NCI-H2029 treated with DMSO at 0.1 percent for 48 hours (cell line): ENCODE measurements at regions not wholly inside any gene's neighbourhood (a gene's known extent, or its start where the extent isn't known, plus 50 kb on each side); places are given as distances from the start of the nearest gene placed in this dataset.
"Not testable (repeated sequence)": the region's sequence is repeated elsewhere in the genome, so short reads cannot be mapped to it uniquely, and the experiment has no call there.

ENCODE experiments used
- DNase-seq: peaks from one replicate; lab custom pipeline; 2025; lab: John Stamatoyannopoulos, UW

DNA sequence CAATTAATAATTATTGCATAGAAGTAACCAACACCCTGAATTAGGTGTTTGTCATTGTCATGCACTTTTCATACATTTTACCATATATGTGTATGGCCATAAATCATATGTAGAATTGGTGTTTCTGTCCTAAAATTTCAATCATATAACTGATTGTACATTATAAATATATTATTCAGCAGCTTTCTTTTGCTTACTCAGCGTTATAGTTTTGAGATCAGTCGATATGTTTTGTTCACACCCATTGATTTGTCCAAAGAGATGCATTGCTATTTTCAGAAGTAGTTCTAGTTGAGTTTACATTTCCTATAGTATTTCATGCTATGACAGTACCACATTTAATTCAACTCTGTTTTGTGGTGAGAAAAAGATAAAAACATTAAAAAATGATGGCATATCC lies 50.5 kb upstream of the PARP4 start:
- DNase-seq = no peak

DNA sequence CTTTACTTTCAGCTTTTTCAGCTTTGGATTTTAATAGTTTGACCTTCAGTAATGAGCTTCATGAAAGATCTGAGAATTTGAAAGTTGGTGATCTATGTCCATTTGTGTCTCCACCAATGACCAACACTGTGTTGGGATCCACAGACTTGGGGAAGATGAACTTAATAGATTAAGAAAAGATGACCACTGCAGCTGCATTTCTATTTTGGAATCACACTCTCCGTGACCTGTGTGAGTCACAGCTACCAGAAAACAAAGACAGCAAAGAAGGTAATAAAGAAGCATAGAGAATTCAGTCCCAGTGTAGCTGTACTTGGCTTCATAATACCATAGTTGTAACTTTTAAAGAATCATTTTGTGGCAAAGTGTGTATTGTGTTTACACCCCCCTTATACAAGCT lies 51.4 kb upstream of the PARP4 start:
- DNase-seq = not testable (repeated sequence)

DNA sequence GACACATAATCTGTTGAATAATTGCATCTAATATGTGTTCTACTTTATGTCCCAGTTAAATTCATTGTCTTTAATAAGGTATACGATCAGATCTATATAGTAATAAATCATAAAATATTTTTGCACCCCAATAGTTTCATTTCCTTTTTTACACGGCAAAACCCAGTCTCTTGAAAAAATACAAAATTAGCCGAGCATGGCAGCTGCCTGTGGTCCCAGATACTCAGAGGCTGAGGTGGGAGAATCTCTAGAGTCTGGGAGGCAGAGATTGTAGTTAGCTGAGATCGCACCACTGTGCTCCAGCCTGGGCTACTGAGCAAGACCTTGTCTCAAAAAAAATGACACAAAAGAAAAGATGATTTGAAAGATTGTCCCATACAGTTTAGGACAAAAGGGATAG lies 52.3 kb upstream of the PARP4 start:
- no peak for DNase-seq

DNA sequence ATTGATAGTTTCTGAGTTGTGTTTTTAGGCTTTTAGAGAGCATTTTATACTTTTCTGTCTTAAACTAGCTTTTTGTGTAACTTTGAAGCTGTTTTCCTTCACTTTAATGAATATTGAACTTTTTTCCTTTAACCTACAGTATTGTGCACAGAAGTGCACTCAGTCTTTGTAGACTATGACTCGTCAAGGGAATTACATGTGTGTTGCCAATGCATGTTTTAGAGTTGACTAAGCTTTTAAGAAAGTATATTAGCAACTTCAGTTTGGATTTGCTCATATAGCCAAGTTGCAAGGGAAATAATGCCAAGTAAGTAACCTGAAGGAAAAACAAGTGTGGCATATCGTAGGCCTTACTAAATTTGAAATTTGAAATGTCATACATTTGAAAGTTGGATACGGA lies 55.0 kb upstream of the PARP4 start:
- DNase-seq = not testable (repeated sequence)

DNA sequence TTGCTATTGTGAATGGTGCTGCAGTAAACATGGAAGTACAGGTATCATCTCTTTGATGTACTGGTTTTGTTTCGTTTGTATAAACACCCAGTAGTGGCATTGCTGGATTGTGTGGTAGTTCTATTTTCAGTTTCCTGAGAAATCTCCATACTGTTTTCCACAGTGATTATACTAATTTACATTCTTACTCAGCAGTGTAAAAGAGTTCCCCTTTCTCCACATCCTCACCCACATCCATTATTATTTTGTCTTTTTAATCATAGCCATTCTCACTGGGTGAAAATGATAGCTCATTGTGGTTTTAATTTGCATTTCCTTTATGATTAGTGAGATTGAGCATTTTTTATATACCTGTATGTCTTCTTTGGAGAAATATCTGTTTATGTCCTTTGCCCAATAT lies 62.3 kb upstream of the PARP4 start:
- DNase-seq = no peak

DNA sequence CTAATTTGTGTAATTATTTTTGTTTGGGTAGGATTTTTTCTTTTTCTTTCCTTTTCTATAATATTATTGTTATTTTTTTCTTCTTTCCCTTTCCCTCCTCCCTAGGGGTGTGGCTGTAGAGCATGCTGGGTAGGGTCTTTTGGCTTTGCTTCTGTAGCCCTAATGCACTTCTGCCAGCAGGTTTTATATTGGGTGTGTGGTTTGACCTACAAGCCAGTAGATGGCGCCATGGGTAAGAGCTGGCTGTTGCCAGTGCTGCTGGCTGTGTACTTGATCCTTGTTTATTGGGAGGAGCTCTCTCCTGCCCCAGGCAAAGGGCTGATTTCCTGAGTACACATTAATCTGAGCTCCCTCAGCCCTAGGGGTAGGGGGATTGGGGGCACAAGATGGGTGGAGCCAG lies 67.7 kb upstream of the PARP4 start:
- not testable (repeated sequence) for DNase-seq

DNA sequence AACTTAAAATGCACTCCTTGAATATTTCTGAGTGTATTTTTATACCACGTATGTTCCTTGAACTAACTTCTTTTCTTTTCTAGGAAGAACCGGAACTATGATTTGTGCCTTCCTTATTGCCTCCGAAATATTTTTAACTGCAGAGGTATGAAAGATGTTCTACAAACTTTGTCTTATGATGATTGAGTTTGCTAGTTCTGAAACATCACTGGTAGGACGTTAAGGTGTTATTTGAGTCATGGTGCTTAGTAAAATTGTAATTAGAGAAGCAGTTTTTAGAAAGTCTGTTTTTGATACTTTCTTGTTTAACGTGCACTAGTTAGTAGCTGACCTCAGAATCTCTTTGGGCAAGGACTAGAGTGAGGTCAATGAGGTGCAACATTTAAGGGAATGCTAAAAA lies 69.0 kb upstream of the PARP4 start:
- DNase-seq = not testable (repeated sequence)

DNA sequence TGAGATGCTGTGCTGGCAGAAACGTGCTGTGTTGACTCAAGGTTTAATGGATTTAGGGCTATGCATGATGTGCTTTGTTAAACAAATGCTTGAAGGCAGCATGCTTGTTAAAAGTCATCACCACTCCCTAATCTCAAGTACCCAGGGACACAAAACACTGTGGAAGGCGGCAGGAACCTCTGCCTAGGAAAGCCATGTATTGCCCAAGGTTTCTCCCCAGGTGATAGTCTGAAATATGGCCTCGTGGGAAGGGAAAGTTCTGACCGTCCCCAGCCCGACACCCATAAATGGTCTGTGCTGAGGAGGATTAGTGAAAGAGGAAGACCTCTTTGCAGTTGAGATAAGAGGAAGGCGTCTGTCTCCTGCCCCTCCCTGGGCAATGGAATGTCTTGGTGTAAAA lies 79.1 kb upstream of the PARP4 start:
- DNase-seq = not testable (repeated sequence)

DNA sequence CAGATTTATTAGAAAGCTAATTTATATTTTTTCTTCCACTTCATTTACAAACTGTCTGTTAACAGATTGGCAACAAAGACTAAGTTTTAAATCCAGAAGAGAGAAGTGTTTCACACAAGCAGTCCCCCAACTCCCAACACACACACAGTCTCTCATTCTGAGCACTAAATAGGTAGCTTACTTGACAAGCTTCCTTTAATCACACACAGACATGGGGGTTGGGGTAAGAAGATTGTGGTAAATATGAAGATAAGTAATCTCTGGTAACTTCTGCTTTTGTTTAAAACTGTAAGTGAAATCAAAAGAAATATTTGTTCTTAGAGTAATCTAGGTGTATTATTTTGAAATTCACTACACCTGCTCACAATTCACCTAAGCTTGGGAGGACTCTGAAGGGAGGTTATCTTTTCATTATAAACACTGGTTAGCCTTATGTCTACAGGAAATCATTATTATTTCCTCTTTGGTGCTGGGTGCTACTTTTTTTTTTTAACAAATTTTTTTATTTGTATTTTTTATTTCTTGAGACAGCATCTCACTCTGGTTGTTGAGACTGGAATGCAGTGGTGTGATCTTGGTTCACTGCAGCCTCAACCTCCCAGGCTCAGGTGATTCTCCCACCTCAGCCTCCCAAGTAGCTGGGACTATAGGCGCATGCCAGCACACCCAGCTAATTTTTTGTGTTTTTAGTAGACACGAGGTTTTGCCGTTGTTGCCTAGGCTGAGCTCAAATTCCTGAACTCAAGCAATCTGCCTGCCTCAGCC lies 82.1 kb upstream of the ATP12A start:
- not testable (repeated sequence) for DNase-seq

DNA sequence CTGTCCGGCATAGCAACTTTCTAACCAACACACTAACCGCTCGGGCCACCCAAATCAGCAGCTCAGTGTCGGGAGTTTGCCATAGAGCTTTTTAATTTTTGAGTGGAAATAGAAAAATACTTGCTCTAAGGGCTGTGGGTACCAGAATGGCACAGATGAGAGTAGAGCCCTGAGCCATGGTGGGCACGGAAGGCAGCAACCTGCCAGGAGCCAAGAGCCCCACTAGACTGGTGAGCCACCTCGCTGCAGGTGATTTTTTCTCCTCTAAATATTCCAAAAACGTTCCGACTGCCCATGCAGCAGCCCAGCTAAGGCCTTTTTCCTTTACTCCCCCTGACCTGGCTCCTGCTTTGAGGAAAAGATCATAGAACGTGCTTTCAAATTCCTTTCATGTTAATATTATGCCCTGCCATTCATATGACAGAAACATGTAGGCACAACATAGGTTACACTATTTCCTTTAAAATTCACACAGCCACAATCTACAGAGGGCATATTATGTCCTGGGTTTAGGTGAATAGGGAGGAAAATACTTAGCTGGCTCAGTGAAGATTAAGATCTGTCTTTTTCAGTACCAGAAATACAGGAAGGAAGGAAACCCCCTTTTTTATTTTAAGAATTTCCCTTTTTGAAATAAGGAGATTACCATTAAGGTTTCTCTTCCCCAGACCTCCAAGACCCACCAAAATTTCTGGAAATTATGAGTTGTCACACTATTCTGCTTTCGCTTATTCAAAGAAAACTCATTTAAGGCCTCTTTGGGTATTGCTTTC lies 81.0 kb upstream of the ATP12A start:
- not testable (repeated sequence) for DNase-seq

DNA sequence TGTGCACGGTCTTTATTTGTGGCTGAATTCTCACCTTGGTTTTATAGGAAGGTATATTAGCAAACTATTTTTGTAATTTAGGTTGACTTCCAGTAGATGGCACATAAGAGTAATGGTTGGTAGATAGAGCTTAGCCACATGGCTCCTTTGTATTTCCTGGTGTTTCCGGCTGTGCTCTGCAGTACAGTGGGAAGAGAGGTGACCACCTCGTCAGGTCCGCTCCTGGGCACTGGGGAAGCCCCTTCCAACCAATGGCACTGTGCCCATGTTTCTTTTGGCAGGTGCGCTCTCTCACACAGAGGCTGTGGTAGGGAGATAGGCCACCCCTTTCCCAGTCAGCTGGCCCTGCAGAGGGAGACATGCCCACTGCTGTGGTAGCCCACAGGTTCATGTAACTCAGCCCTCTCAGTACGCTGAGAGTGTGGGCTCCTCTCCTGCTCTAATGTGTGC lies 74.3 kb upstream of the ATP12A start:
- DNase-seq = peak; percentile 13

DNA sequence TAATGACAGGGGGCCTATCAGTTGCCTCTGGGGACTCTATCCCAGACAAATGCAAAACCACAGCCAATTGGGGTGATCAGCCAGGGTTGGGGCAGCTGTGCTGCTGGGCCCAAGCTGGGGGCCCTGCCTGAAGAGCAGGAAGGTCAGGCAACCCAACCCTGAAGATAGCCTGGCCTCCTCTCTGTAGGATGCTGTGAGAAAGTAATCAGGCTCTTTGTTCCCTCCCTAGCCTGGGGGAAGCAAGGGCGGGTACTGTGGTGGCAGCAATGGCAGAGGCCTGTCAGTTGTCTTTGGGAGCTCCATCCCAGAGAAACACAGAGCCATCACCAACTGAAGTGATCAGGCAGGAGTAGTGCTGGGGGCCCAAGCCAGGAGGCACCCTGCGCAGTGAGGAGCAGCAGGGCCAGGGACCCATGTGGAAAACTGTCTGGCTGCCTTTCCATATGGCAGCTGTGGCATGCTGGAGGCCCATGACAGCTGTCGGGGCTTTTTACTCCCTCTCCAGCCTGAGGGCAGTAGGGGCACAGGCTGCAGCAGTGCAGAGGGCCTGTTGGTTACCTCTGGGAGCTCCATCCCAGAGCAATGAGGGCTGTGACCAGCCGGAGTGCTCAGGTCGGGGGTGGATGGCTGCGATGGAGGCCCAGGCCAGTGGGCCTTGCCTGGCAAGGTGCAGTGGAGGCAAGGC lies 73.6 kb upstream of the ATP12A start:
- no peak for DNase-seq

DNA sequence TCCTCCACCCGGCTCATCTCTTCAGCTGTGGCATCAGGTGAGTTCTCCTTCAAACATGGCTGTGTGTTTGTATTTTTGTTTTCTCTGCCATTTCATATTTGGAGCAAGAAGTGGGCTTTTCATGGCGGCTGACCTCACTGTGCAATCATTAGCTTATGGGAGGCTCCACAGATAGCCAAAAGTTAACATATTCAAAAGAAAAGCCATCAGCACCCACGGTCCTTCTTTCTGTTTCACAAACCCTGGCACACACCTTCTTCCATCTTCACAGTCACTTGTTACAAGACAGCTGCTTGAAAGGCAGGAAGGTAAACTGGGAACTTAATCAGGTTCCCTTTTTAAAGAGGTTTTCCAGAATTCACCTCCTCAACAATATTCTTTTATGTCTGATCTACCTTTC lies 69.3 kb upstream of the ATP12A start:
- DNase-seq = no peak

DNA sequence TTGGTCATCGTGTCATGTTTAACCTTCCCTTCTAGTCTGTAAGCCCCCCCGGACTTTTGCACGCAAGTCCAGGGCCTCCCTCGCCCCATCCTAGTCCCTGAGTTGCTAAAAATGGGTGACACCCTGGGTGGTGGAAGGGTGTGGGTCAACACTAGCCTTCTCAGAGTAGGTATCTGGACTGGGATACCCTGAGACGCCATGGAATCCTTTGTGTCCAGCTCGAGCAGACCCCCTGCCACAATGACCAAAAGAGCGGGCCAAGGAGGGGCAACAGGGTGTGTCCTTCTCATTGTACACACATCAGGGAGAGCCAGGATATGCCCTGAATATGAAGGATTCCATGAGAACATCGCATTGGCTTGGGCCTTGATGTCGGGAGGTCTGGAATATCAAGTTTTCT lies 67.5 kb upstream of the ATP12A start:
- no peak for DNase-seq

DNA sequence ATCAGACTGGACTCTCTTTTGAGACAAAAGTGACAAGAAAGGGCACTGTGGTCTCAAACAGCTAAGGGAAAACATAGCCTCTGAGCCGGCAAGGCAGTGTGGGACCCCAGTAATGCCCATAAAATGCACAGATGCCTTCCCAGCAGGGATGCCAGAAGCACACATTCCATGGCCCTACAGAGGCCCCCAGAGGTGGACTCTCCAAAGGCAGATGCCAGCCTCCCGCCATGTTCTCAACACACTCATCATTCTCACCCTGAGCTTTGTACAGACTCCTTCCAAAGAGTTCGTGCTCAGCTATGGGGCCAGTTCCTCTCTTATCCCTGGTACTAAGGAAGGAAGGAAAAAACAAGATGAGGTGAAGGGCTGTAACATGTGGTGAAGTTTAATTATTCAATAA lies 67.1 kb upstream of the ATP12A start:
- DNase-seq = no peak

DNA sequence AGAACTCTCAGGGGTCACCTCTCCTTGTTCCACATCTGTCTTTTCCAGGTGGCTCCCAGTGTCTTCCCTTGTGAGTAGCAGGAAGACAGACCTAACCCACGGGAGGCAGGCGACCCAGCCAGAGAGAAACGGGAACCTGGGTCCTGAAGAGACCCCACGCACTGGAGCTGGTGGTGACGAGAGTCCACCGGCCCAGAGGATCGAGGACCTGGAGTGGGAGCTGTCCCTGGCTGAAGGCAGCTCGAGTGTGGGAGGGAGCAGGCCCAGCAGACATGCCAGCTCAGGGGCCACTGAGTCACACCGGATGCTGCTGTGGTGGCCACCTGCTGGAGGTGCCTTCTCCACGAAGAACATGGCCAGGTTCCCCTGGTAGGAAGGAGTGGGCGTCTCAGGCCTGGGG lies 66.5 kb upstream of the ATP12A start:
- DNase-seq = no peak

DNA sequence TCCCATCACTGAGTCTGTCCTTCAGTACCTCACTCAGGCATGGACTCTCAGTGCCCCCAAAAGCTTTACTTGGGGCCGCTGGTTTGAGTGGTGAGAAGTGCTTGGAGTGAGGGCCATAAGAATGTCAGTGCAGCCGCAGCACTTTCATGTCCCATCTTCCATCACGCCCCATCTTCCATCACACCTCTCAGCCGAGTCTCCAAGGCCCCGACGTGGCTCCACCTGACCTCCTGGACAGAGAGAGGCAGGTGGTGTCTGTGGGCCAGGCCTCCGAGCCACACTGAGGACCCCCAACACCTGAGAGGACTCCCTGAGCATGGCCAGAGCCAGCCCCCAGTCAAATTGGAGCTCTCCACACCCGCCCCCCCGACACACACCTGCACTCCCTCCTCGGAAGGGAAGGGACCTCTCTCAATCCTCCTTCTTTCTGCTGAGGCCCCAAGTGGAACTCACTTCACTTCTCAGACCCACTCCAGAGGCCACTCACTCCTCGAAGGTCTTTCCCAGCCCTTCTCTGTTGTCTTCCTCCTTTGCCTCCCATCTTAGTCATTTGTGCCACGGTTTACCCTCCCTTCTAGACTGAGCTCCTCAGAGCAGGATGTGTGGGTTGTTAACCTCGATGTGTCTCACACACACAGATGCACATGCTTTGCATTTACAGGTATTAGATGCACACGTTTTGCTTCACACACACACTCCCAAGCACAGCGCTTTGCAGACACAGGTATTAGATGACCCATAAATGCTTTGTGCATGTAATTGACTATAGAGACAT lies 65.7 kb upstream of the ATP12A start:
- no peak for DNase-seq

DNA sequence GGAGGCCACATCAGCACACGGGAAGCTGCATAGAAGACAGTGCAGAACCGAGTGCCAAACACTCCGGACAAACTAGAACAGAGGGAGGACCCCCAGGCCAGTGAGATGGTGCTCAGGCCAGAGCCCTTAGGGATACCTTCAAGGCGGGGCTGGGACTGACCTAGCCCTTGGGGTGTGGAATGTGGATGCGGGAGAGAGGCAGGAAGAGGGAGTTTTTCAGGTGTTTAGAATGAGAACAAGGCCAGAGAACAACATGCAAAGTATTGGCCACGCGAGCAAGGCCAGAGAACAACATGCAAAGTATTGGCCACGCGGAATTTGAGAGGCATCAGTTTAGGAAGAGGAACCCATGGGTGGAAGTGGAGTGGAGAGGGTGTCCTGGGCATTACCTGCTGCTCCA lies 65.1 kb upstream of the ATP12A start:
- no peak for DNase-seq

DNA sequence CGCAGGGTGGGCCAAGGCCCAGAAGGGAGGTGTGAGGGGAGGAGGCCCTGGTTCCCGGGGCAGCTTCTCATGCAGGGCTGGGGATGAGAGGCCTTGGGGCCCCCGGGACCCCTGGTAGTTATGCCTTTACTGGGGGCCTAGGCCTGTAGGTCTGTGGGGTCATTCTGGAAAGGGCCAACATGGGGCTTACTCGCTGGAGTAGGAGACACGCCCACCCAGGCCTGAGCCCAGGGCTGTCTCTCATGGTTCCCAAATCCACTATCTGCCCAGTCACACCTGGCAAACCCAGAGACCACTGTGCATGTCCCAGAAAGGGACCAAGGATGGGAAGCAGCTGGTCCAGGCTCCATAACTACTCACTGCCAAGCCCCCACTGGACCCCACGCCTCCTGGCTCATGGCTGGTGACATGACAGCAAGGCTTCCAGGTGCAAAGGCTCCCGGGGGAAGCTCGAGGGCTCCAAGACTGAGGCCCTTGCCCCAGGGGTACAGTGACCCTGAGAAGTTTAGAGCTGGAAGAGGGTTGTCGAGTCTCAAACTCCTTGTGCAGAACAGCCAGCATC lies 64.2 kb upstream of the ATP12A start:
- DNase-seq = no peak

DNA sequence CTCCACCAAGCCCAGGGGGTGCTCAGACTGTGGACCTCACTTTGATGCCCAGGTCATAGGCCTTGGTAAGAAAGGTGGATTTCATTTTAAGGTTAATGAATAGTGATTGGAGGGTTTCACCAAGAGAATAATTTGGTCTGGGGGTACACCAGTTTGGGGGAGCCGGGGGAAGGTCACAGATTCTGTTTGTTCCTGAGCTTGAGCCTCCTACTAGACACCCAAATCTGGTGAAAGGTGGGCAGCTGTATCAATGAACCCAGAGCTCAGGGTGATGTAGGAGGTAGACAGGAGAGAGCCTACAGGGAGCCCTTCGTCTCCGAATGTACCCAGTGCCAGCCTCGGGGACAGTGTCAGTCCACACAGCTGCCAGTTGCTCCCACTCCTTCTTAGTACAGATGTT lies 63.7 kb upstream of the ATP12A start:
- no peak for DNase-seq

DNA sequence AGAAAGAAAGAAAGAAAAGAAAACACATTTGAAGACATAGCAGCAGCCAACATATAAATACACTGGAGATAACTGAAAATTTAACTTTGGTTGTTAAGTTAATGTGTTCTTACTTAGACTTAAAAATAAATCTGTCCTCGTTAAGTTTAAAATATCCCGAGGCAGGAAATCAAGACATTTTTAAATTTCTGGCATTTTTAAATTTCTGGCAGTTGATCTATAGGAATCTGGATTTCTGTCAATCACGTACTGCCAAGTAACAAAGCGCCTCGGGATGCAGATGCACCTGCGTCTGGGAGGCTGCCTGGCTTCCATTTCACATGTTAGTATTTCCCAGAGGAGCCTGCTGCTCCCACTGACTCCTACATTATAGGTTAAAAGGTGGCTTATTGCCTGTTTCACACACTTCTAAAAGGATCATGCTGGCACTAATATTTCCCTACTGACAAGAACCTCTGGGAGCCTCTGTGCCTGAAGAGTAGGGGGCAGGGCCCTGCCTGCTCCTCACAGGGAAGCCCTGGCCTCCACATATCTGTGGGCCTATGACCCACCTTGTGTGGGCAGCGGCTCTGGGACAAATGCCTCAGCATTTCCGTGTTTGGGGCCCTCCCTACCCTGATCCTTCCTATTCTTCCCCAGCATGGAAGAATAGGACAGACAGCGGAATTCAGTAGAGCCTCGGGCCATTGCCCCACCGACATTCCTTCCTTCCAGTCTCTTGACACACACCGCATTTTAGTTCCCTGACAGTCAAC lies 62.8 kb upstream of the ATP12A start:
- no peak for DNase-seq
